ENCODE measurements at regions not wholly inside any gene's neighbourhood (a gene's known extent, or its start where the extent isn't known, plus 50 kb on each side); places are given as distances from the start of the nearest gene placed in this dataset.
A peak's percentile ranks its signal among the peaks of the same experiment; 100 is the strongest.

GRCh38 chr2:88283886-88284592, 113.9 kb downstream of the THNSL2 start:
- DNase-seq (ENCODE audit: low spot score) = no peak

GRCh38 chr2:88281302-88282217, 111.4 kb downstream of the THNSL2 start:
- DNase-seq (ENCODE audit: low spot score) = no peak

- DNase-seq (ENCODE audit: low spot score) = no peak
Measured at GRCh38 chr2:88269836-88270235, 99.7 kb downstream of the THNSL2 start.

GRCh38 chr2:88265352-88266303, 95.5 kb downstream of the THNSL2 start:
- peak; percentile 68 for DNase-seq (ENCODE audit: low spot score)

- no peak for DNase-seq (ENCODE audit: low spot score)
Measured at GRCh38 chr2:88263861-88264260, 93.7 kb downstream of the THNSL2 start.

GRCh38 chr2:88261725-88262124, 91.6 kb downstream of the THNSL2 start:
- no peak for DNase-seq (ENCODE audit: low spot score)

- DNase-seq (ENCODE audit: low spot score) = no peak
Measured at GRCh38 chr2:88258208-88258607, 88.1 kb downstream of the THNSL2 start.

GRCh38 chr2:88254437-88255091, 84.4 kb downstream of the THNSL2 start:
- DNase-seq (ENCODE audit: low spot score) = peak; percentile 15

GRCh38 chr2:88253997-88254396, 83.9 kb downstream of the THNSL2 start:
- no peak for DNase-seq (ENCODE audit: low spot score)

GRCh38 chr2:88253375-88253774, 83.2 kb downstream of the THNSL2 start:
- DNase-seq (ENCODE audit: low spot score) = no peak

GRCh38 chr2:88252646-88253045, 82.5 kb downstream of the THNSL2 start:
- DNase-seq (ENCODE audit: low spot score) = no peak

GRCh38 chr2:88252111-88252510, 82.0 kb downstream of the THNSL2 start:
- DNase-seq (ENCODE audit: low spot score) = no peak

GRCh38 chr2:88250404-88250803, 80.3 kb downstream of the THNSL2 start:
- DNase-seq (ENCODE audit: low spot score) = no peak

GRCh38 chr2:88248280-88248828, 78.2 kb downstream of the THNSL2 start:
- no peak for DNase-seq (ENCODE audit: low spot score)

GRCh38 chr2:88247531-88247930, 77.4 kb downstream of the THNSL2 start:
- DNase-seq (ENCODE audit: low spot score) = peak; percentile 47

GRCh38 chr2:88245109-88245508, 75.0 kb downstream of the THNSL2 start:
- DNase-seq (ENCODE audit: low spot score) = no peak

- no peak for DNase-seq (ENCODE audit: low spot score)
Measured at GRCh38 chr2:88239781-88240180, 69.6 kb downstream of the THNSL2 start.

- no peak for DNase-seq (ENCODE audit: low spot score)
Measured at GRCh38 chr2:88236666-88237065, 66.5 kb downstream of the THNSL2 start.
